DMS153 (cell line): ENCODE measurements at regions not wholly inside any gene's neighbourhood (a gene's known extent, or its start where the extent isn't known, plus 50 kb on each side); places are given as distances from the start of the nearest gene placed in this dataset.

ENCODE experiments used
- DNase-seq: peaks from one replicate; lab custom pipeline; 2025; lab: John Stamatoyannopoulos, UW

DNA sequence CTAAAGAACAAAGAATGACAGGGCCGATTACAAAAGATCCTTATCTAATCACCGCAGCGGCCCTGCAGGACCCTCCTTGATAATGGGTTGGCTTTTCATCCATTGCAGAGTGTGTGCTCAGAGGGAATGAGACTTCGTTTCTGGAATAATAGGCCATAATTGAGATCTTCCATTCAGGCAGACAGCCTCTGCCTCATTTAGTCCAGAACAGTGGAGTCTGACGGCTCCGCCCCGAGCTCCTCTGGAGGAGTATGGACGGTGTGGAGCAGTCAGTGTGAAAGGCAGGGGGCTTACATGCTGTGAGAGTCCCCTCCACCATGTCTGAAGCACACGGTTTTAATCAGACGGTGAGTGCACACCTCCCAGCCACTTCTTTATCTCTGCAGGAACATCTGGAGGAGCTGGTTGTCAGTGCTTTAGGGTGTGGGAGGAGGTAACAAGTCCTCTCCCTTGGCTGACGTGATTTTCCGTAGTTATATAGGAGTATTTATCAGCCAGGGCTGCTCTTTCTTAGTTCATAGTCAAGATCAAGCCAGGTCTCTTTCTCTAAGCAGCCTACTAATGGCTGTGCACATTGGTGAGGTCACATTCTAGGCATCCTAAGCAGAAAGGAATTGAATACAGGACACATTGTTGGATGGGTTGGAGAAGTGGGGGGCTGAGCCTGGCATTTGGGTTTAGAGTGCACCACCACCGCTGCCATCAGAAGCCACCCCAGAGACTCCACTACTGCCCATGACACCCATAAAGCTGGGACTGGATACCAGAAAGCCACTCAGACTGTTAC lies 1477.9 kb downstream of the TBC1D22A start:
- DNase-seq: no peak

DNA sequence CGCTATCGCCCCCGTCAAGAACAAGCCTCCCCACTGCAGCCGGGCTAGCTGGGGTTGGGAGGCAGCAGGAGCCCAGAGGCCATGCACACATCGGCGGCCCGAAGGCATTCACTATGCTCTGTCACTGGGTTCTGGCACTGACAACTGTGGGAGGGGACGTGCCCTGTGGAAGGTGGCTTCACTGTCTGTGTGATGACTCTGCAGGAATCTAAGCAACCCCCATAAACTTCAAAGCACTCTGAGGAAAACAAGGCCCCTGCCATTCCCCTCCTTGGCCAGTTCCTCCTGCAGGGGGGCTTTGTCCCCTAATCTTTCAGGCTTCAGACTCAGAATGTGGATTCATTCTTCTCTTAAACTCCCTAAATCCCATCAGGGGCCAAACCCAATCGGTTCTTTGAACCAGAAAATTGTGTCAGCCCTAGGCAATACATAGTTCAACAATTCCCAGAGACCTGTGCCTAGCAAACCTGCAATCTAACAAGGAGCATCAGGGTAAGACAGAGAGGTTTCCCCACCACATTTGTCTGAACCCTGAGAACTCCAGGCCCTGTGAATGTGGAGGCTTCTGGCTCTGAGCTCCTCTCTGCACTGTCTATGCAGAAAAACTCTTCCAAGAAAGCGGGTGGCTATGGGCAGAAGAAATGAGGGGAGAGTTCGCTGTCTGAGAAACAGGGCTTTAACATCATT lies 1477.2 kb downstream of the TBC1D22A start:
- DNase-seq: no peak

DNA sequence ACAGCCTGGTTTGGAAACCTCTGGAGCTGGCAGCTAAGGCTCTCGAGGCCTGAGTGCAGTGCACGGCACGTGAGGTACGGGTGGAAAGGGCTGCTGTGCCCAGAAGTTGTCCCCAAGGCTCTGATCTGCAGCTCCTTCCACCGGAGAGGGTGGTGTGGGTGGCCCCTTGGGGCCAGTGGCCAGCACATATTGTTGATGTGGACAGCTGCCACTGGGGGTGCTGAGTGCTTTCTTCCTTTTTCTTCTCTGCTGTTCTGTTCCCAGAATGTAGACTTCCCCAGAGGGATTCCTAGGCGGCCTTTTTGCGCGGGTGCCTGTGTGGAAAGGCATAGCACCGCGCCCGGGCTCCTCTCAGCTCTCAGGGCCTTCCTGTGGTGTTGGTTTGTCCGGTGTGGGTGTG lies 1476.5 kb downstream of the TBC1D22A start:
- DNase-seq: no peak

DNA sequence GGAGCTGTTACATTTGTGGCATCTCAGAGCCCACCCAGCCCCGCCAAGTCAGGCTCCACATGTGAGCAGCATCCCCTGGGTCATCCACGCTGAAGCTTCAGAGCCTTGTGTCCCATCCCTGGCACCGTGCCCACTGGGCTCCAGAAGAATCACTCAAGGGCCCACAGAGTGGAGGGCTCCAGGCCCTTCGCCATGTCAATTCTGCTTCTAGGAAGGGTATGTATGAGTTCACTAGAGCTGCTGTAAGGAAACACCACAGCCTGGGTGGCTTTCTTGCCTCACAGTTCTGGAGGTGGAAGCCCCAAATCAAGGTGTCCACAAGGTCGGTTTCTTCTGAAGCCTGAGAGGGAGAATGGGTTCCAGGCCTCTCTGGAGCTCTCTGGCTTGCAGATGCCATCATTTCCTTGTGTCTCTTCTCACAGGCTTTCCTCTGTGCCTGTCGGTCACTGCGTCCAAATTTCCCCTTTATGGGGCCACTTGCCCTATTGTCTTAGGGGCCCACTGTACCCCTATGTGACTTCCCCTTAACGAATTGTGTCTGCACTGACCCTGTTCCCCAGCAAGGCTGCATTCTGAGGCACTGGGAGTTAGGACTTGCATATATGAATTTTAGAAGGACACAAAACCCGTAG lies 1476.0 kb downstream of the TBC1D22A start:
- no peak for DNase-seq

DNA sequence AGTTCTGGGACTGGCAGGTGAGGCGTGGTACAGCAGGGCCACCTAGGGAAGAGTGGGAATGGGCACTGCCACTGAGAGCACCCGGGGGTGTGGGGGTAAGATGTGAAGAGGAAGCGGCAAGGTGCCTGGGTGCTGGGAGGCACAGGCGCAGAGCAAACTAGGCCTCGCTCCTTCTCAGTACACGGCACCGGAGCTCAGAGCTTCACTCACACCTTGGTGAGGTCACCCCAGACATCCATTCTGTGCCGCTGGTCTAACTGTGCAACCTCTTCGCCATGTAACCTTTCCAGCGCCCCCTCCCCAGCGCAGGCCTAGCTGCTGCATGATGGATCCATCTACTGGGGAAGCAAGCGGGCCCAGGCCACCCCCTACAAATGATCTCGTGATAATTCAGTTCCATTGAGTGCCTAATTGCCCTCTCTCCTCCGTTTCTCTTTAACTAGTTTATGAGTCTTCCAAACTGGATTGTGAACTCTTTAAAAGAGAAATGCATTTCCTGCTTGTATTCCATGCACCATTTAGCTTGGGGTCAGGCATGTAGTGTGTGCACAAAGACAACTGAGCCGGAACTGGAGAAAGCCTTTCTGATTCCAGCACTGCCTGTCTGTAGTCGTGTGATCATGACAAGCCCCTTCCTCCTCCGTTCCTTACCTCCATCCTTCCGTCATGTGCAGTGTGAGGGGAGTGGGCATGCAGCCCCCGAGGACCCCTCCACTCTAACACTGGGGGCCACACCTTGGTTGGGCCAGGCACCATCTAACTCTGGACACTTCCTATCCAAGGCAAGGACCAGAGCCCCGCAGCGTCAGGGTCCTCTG lies 1475.2 kb downstream of the TBC1D22A start:
- no peak for DNase-seq

DNA sequence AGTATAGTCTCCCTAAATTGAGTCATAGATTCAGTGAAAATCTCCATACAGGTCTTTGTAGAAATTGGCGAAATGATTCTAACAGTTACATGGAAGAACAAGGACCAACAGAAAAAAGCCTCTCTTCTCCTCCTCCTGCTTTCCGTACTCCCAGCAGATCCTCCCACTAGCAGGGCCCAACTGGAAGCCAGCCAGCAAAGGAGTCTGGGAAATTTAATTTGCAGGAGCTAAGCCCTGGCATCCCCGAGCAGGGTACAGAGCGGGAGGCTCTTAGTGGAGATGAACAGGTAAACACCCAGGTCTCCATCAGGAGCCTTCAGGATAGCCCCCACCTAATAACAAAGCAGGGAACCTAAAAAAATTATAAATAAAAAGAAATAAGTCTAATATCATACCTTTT lies 1473.8 kb downstream of the TBC1D22A start:
- DNase-seq: no peak

DNA sequence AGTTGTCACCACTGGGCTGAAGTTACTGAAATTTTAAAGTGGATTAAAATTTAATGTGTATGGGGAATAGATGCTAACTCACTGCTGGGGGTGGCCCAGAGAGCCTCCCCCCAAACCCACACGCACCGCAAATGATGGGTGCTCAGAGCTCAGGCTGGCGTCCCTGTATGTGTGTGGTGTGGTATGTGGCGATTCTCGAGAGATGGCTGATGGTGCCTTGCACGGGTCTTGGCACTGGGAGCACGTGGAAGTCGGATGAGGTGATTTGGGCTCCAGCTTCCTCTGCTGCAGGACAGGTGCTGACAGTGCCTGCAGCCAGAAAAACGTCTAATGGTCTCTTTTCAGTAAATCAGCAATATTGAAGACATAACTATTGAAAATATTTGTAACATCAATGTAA lies 1473.3 kb downstream of the TBC1D22A start:
- no peak for DNase-seq

DNA sequence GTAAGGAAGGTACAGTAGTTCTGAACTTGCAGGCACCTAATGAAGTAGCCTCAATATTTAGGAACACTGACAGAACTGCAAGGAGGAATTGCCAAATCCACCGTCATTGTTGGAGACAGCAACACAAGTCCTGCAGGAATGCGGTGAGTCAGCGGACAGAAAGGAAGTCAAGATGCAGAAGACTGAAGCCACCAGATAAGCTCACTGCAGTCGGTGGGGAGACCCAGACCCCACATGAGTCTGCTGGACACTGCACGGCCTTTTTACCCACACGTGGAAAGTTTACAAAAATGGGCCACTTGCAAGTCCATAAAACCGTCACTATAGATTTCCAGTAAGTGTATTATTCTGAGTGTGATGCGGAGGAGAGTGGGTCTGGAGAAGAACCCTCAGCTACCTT lies 1471.6 kb downstream of the TBC1D22A start:
- no peak for DNase-seq

DNA sequence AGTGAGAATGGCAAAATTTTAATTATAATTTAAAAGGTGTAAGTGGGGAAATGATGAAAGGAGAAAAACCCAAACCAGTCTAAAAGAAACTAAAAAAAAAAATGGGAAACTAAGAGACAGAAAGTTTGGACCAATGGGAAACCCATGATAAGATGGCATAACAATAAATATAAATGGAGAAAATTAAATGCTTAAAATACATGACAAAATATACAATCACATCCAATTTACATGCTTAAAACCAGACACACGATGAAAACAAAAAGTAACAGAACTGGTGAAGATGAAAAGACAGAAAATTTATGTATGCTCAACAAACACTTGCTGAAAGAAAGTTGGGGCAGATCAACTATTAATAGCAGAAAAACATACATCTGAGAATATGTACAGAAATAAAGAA lies 1471.1 kb downstream of the TBC1D22A start:
- no peak for DNase-seq

DNA sequence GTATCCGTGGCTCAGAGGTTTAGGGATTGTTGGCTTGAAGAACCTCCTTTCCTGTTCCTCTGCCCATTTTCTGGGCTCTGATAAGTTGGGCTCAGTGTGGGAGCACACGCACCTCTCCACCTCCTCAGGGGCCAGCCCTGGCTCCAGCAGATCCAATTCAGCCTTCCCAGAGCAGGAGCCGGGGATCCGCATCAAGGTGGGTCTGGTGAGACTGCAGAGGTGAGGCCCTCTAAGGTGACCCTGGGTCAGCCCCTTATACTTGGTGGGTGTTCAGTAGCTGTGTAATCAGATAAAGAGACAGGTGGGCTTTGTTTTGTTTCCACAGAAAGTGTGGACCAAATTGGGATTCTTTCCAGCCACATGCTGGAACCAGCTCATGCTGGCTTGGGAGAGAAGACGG lies 1466.0 kb downstream of the TBC1D22A start:
- DNase-seq: no peak

DNA sequence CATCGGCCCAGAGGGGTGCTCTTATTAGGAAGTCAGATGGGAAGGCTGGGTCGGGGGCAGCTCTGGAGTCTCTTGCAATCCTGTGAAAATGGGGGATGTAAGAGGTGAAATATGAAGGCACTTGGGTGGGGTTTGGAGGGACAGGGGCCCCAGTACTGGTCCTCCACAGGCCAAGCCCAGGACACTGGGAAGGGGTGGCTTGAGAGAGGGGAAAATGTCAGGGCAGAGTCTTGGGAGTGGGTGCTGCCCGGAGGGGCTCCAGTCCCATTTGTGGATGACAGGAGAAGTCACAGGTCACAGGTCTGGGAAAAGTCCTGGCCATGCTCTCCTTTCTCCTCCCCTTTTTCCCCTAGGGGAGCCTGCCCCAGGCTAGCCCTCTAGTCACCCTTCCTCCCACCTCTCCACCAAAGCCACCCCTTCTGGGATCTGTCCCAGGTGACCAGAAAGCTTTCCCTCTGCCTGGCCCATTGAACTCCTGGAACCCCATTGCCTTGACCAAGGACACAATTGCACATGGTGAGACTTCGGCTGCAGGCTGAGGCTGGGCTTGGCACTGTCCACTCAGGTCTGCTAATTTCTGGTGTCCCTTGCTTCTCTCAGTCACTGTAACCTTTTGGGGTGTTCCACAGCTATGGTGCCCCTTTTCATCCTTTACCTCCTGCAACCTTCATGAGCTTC lies 1465.0 kb downstream of the TBC1D22A start:
- DNase-seq: no peak

DNA sequence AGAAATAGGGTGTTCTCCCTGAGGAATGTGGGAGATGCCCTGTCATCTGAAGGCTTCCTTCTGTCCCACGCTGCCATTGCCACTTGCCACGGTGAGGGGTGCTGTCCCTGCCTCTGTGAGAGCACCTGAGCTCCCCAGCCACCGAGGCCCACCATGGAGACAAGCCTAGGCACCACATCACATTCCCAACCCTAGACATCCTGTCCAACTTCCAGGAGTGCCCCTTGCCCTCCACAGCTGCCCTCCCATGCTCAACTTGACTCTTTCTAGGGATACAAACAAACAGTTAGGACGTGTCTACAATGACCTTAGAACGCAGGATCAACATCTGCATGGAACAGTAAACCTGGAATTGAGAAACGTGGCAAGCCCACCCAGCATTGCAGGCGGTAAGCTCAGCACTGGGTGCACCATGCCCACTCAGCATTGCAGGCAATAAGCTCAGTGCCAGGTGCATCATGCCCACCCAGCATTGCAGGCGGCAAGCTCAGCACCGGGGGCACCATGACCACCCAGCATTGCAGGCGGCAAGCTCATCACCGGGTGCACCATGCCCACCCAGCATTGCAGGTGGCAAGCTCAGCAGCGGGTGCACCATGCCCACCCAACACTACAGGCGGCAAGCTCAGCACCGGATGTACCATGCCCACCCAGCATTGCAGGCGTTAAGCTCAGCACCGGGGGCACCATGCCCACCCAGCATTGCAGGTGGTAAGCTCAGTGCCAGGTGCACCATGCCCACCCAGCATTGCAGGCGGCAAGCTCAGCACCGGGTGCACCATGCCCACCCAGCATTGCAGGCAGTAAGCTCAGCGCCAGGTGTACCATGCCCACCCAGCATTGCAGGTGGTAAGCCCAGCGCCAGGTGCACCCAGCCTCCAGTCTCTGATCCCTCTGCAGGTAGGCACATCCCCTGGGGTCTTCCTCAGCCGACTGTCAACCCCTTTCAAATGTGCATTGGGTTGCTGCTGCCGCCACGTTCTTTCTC lies 1463.9 kb downstream of the TBC1D22A start:
- DNase-seq: no peak

DNA sequence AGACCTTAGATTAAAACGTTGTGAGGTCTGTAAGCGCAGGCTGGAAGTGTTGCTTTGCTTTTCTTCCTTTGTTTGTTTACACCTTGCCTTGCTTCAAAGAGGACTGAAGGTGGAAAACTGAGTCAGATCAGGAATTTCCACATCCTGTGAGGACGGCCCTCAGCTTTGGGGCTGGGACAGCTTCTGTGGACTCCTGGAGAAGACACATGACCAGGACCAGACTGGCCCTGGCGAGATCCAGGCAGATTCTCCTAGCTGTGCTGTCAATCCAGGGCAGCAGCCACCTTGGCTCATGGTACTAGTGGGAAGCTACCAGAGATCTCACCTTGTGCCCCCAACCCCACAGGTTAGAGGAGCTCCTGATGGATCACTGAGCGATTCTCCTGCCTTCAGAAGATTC lies 1461.9 kb downstream of the TBC1D22A start:
- DNase-seq: no peak

DNA sequence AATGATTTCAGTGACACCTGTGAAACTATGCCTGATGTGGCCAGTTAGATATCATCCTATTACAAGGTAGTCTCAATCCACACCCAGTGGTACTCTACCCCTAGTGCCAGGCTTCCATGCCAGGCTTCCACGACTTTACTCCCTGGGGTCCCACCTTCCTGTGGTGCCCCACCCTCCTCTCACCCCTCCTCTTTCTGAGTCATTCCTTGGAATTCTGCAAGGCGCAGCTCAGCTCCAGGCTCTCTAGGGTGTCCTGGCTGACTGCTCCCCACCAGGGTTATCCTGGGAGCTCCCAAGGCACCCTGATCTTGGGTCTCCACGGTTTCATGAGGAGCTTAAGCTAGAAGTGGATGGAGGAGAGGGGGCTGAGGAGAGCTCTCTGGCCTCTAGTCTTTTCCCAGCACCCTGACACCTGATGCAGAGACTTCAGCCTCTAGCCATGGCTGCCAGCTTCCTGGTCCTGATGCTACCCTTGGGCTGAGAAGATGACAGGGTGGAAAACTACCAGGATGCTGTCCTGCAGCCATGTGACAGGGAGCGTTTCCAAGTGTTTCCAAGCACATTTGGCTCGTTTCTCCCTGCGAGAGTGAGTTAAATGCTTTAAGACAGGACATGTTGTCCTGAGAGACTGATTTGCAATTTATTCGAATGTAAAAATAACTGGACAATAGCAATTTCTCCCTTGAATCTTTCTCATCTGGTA lies 1461.2 kb downstream of the TBC1D22A start:
- DNase-seq: no peak

DNA sequence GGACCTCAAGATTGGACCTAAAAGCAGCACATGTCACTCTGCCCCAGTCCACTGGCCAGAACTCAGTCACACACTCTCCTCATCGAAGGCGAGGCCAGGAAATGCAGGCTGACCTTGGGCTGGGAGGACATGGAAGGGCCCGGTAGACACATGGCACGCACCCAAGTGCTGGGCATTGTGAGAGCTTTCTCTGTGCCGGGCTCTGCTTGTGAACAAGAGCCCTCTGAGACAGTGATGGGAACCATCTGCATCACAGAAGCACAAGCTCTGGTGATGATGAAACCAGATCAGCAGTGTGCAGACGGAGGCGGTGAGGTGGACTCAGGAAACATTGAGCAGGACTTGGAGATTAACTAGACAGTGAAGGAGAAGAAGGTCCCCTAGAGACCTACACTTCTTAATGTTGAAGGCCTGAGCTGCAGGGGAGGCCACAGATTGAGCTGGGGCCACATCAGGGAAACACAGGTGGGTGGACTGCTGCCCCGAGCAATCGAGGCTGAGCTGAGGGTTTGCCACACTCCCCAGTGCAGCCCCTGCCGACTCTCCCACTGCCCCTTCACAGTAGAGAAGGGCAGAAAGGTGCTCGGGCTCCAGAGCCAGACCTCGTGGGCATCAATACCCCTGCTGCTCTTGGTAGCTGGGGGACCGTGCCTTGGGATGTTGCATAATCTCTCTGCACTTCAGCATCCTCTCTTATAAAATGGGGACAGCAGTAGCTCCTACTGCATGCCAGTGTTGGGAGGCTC lies 1460.5 kb downstream of the TBC1D22A start:
- no peak for DNase-seq

DNA sequence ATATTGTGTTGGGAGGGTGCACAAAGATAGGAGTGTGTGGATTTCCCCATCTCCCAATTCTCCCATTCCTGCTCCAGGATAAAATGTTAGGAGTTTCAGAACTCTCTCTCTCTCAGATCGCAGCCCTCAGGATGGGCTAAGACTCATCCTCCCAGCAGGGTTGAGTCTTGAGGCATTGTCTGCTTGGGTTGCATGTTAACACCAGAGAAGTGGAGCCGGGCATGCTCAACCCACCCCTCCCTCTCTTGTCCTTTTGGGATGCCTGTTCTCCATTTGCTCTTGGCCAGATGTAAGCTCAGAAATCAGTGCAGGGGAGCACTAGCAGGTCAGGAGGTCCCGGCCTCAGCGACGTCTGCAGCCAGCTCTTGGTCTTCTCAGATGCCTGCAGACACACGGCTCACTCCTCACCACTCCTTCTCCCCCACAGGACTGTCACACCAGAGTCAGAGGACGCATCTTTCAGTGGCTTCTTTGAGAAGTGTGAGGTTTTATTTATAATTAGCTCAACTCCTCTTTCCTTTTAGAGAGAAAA lies 1456.5 kb downstream of the TBC1D22A start:
- no peak for DNase-seq

DNA sequence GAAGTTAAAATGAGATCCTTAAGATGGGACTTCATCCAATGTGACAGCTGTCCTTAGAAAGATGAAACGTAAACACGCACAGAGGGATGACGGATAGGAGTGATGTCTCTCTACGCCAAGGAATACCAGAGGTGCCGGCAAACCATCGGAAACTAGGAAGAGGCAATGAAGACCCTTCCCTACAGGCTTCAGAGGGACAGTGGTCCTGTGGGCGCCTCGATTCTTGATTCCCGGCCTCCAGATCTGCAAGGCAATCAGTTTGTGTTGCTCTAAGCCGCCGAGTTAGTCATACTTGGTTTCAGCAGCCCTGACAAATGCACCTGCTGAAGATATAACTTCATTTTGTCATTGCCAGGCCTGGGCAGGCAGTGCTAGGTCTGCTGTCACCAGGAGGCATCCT lies 1455.1 kb downstream of the TBC1D22A start:
- DNase-seq: no peak

DNA sequence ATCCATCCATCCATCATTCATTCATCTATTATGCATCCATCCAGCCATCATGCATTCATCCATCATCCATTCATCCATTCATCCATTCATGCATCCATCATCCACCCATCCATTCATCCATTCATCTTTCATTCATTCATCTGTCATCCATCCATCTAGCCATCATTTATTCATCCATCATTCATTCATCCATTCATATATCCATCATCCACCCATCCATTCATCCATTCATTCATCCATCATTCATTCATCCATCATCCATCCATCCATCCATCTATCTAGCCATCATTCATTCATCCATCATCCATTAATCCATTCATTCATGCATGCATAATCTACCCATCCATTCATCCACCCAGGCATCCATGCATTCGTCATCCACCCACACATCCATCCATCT lies 1450.3 kb downstream of the TBC1D22A start:
- no peak for DNase-seq

DNA sequence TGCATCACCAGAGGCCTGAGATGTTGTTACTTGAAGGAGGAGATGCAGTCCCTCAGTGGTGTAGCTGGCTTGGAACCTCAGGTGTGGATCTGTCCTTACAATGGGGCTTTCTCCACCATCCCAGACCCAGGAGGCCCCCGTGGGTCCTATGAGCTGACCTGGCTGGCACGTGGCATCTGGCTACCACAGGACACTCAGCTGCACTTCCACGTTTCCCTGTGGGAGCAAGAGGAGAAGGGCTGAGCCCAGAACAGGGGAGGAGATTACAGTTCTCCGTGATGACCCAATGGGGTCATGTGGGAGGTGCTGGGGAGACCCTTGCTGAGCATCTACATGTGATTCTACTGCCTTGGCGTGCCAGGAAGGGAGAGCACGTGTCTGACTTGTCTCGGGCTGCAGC lies 1448.4 kb downstream of the TBC1D22A start:
- no peak for DNase-seq
